ENCODE measurements at regions not wholly inside any gene's neighbourhood (a gene's known extent, or its start where the extent isn't known, plus 50 kb on each side); places are given as distances from the start of the nearest gene placed in this dataset.

DNA sequence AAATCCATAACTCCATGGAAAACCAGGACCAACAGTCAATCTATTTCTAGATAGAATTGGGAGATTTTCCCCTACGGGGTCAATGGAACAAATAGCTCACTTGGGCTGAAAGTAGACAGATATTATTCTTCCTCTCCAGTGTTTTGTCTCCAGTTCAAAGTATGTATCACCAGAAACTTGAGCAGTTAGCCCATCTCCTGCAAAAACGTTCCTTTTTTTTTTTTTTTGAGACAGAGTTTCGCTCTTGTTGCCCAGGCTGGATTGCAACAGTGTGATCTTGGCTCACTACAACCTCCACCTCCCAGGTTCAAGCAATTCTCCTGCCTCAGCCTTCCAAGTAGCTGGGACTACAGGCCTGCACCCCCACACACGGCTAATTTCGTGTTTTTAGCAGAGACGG lies 390.0 kb upstream of the AUTS2 start:
- Histone ChIP-seq H3K9ac (ENCODE audit: insufficient read depth, low read length) (no peak overlapping the region), H3K4me3 (replicated peaks in 1 of 4; ENCODE audit: control extremely low read depth in 1 of 4, insufficient read depth in 1 of 4, low read depth in 3 of 4, low read length in 4 of 4) (no peak overlapping the region), H4K20me1 (ENCODE audit: control insufficient read depth, extremely low read depth, insufficient read depth, low read length) (no peaks in the 10 kb centered on the region), H3K36me3 (ENCODE audit: control insufficient read depth, insufficient read depth, low read length) (no peaks in the 10 kb centered on the region), H3K9me3 (ENCODE audit: control insufficient read depth, insufficient read depth, low read depth, low read length) (no peaks in the 10 kb centered on the region), H2AFZ (ENCODE audit: low read length) (no peak overlapping the region), H3K27ac (ENCODE audit: insufficient read depth, low read length) (no peak overlapping the region), H3K27me3 (ENCODE audit: control insufficient read depth, insufficient read depth, low read length) (no peaks in the 10 kb centered on the region), H3K4me1 (ENCODE audit: control insufficient read depth, extremely low read depth, insufficient read depth, low read length) (no peaks in the 10 kb centered on the region), H3K4me2 (ENCODE audit: extremely low read depth, insufficient read depth, low read length) (no peak overlapping the region), H3K79me2 (ENCODE audit: control insufficient read depth, insufficient read depth, low read length) (no peaks in the 10 kb centered on the region)
- no peak for TF ChIP-seq EZH2 (IDR thresholded peaks at IDR 0.05; ENCODE audit: low read length, missing control alignments)
- TF ChIP-seq, protein P1, sequence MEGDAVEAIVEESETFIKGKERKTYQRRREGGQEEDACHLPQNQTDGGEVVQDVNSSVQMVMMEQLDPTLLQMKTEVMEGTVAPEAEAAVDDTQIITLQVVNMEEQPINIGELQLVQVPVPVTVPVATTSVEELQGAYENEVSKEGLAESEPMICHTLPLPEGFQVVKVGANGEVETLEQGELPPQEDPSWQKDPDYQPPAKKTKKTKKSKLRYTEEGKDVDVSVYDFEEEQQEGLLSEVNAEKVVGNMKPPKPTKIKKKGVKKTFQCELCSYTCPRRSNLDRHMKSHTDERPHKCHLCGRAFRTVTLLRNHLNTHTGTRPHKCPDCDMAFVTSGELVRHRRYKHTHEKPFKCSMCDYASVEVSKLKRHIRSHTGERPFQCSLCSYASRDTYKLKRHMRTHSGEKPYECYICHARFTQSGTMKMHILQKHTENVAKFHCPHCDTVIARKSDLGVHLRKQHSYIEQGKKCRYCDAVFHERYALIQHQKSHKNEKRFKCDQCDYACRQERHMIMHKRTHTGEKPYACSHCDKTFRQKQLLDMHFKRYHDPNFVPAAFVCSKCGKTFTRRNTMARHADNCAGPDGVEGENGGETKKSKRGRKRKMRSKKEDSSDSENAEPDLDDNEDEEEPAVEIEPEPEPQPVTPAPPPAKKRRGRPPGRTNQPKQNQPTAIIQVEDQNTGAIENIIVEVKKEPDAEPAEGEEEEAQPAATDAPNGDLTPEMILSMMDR (conservative IDR thresholded peaks at IDR 0.05 in 1 of 2, IDR thresholded peaks at IDR 0.05 in 1 of 2; ENCODE audit: low read depth in 1 of 2, low read length in 2 of 2), result no peak
- DNase-seq (ENCODE audit: low read depth in 2 of 2), result no peak

DNA sequence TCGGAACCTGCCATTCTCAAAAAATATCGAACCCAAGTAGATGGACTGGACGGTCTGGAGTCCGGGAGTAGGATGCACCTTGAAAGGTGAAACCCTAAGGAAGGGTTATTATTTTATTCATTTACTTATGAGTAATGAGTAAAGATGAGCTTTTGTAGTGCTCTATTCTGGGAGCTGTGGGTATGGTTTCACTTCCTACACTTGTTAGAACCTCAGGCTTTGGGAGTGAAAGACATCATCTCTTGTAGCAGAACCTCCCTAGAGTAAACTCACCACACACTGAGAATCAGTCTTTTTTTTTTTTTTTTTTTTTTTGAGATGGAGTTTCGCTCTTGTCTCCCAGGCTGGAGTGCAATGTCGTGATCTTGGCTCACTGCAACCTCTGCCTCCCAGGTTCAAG lies 389.4 kb upstream of the AUTS2 start:
- no peak overlapping the region for H3K27ac ChIP-seq (ENCODE audit: insufficient read depth, low read length)
- no peaks in the 10 kb centered on the region for H3K4me1 ChIP-seq (ENCODE audit: control insufficient read depth, extremely low read depth, insufficient read depth, low read length)
- H3K4me2 ChIP-seq (ENCODE audit: extremely low read depth, insufficient read depth, low read length), result no peak overlapping the region
- H2AFZ ChIP-seq (ENCODE audit: low read length), result no peak overlapping the region
- no peak overlapping the region for H3K4me3 ChIP-seq (replicated peaks in 1 of 4; ENCODE audit: control extremely low read depth in 1 of 4, insufficient read depth in 1 of 4, low read depth in 3 of 4, low read length in 4 of 4)
- no peaks in the 10 kb centered on the region for H4K20me1 ChIP-seq (ENCODE audit: control insufficient read depth, extremely low read depth, insufficient read depth, low read length)
- H3K9ac ChIP-seq (ENCODE audit: insufficient read depth, low read length), result no peak overlapping the region
- no peaks in the 10 kb centered on the region for H3K9me3 ChIP-seq (ENCODE audit: control insufficient read depth, insufficient read depth, low read depth, low read length)
- no peaks in the 10 kb centered on the region for H3K79me2 ChIP-seq (ENCODE audit: control insufficient read depth, insufficient read depth, low read length)
- H3K27me3 ChIP-seq (ENCODE audit: control insufficient read depth, insufficient read depth, low read length), result no peaks in the 10 kb centered on the region
- H3K36me3 ChIP-seq (ENCODE audit: control insufficient read depth, insufficient read depth, low read length), result no peaks in the 10 kb centered on the region
- DNase-seq (ENCODE audit: low read depth in 2 of 2), result no peak
- TF ChIP-seq, protein P1 (conservative IDR thresholded peaks at IDR 0.05 in 1 of 2, IDR thresholded peaks at IDR 0.05 in 1 of 2; ENCODE audit: low read depth in 1 of 2, low read length in 2 of 2), result no peak
- TF ChIP-seq EZH2 (IDR thresholded peaks at IDR 0.05; ENCODE audit: low read length, missing control alignments), result no peak

DNA sequence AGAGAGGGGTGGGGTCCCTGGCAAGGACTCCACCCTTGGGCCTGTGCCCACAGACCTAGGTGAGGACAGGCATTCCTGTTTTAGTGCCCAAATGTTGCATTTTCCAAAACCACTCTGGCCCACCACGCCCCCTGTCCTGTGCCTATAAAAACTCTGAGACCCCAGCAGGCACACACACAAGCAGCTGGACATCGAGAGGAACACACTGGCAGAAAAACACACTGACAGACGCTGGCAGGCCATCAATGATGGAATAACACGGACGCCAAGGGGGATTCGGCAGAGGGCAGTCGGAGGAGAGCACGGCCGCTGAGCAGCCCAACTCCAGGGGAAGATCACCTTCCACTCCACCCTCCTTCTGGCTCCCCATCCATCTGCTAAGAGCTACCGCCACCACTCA lies 386.9 kb upstream of the AUTS2 start:
- Histone ChIP-seq H3K27me3 (ENCODE audit: control insufficient read depth, insufficient read depth, low read length) (no peaks in the 10 kb centered on the region), H2AFZ (ENCODE audit: low read length) (no peak overlapping the region), H3K9me3 (ENCODE audit: control insufficient read depth, insufficient read depth, low read depth, low read length) (no peaks in the 10 kb centered on the region), H4K20me1 (ENCODE audit: control insufficient read depth, extremely low read depth, insufficient read depth, low read length) (no peaks in the 10 kb centered on the region), H3K27ac (ENCODE audit: insufficient read depth, low read length) (no peak overlapping the region), H3K9ac (ENCODE audit: insufficient read depth, low read length) (no peak overlapping the region), H3K36me3 (ENCODE audit: control insufficient read depth, insufficient read depth, low read length) (no peaks in the 10 kb centered on the region), H3K4me3 (replicated peaks in 1 of 4; ENCODE audit: control extremely low read depth in 1 of 4, insufficient read depth in 1 of 4, low read depth in 3 of 4, low read length in 4 of 4) (no peak overlapping the region), H3K4me2 (ENCODE audit: extremely low read depth, insufficient read depth, low read length) (no peak overlapping the region), H3K79me2 (ENCODE audit: control insufficient read depth, insufficient read depth, low read length) (no peaks in the 10 kb centered on the region), H3K4me1 (ENCODE audit: control insufficient read depth, extremely low read depth, insufficient read depth, low read length) (no peaks in the 10 kb centered on the region)
- DNase-seq (ENCODE audit: low read depth in 2 of 2), result no peak
- no peak for TF ChIP-seq EZH2 (IDR thresholded peaks at IDR 0.05; ENCODE audit: low read length, missing control alignments)
- TF ChIP-seq, protein P1 (conservative IDR thresholded peaks at IDR 0.05 in 1 of 2, IDR thresholded peaks at IDR 0.05 in 1 of 2; ENCODE audit: low read depth in 1 of 2, low read length in 2 of 2), result no peak

All from fibroblast of lung (primary cell).